C4-2B (cell line): ENCODE measurements at regions not wholly inside any gene's neighbourhood (a gene's known extent, or its start where the extent isn't known, plus 50 kb on each side); places are given as distances from the start of the nearest gene placed in this dataset.

Source experiments
- ZFX ChIP-seq: fragments of 450-650 bp; IDR thresholded peaks from 2 replicates; pipeline ENCODE4 v1.6.1; 2017
- TF ChIP-seq, protein P1 (sequence below): fragments of 450-650 bp; conservative IDR thresholded peaks from 2 replicates; pipeline ENCODE4 v1.5.1; 2017; ENCODE audit warnings: mild to moderate bottlenecking

GRCh38 chr6:97443408-97444080 lies 160.5 kb upstream of the MMS22L start:
- TF ChIP-seq, protein P1, sequence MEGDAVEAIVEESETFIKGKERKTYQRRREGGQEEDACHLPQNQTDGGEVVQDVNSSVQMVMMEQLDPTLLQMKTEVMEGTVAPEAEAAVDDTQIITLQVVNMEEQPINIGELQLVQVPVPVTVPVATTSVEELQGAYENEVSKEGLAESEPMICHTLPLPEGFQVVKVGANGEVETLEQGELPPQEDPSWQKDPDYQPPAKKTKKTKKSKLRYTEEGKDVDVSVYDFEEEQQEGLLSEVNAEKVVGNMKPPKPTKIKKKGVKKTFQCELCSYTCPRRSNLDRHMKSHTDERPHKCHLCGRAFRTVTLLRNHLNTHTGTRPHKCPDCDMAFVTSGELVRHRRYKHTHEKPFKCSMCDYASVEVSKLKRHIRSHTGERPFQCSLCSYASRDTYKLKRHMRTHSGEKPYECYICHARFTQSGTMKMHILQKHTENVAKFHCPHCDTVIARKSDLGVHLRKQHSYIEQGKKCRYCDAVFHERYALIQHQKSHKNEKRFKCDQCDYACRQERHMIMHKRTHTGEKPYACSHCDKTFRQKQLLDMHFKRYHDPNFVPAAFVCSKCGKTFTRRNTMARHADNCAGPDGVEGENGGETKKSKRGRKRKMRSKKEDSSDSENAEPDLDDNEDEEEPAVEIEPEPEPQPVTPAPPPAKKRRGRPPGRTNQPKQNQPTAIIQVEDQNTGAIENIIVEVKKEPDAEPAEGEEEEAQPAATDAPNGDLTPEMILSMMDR = no peak
- no peak for TF ChIP-seq ZFX
